Epidermal melanocyte (primary cell): ENCODE measurements at regions not wholly inside any gene's neighbourhood (a gene's known extent, or its start where the extent isn't known, plus 50 kb on each side); places are given as distances from the start of the nearest gene placed in this dataset.

ENCODE experiments used
- DNase-seq: peaks from one replicate; pipeline ENCODE4 v3.0.0; 2011; ENCODE audit warnings: low spot score; ENCODE audit not compliant: insufficient read length

DNA sequence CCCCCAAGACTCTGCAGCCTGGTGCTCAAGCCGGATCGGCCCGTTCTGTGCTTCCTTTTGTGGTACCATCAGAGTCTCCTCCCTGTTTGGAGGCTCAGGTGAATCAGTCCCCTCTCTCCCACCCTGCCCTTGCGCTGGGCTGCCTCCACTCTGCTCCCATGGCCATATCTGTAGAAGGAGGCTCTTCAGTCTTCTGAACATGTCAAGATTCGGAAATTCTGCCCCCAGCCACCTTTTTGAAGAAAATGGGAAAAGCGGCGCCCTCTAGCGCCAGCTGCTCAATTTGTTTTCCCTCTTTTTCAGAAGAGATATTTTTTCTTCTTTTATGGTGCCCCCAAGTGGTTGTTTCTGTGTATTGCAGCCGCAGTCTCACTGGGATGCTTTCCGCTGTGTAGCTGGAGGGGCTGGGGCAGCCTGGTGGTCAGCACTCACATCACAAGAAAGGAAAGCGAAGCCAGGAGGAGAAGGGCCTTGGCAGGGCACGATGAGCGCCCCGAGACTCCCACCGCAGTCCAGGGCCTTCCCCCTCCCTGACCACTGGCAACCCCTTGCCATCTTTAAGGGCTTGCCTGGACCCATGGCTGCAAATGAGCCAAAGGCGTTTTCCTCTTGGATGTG, 58.4 kb upstream of the CACNA1E start:
- no peak for DNase-seq

DNA sequence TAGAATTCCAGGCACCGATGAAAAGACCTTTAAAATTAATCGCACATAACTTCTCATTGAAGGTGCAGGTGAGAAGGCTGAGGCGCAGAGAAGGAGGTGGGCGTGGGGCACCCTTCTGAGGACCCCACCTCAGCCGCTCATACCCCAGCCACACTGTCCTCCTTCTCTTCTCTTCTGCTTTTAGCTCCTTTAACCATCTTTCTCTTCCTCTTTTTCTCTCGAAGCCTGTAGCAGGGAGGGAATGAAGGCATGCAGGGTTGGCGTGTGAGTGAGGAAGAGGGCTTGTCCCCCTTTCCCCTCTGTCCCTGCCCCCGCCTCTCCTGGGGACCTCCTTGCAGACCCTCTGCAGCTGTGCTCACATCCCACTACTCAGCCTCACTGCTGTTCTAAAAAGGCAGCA, 57.8 kb upstream of the CACNA1E start:
- DNase-seq, result no peak

DNA sequence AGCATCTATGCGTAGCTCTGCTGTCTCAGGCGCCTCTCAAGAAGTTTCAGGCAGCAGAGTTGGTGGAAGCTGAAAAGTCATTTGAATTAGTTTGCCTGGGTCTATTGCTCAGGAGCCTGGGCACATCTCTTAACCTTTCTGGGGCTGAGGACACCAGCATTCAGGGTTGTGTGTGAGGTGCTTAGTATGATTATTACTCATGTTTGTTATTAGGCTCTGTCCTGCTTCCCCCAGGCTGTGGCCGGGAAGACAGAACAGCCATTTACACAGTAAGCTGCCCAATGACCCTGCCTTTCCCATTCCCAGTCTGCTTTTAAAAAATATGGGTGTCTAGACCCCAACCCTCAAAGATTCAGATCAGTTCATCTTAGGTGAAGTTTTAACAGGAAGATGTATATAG, 53.9 kb upstream of the CACNA1E start:
- no peak for DNase-seq

DNA sequence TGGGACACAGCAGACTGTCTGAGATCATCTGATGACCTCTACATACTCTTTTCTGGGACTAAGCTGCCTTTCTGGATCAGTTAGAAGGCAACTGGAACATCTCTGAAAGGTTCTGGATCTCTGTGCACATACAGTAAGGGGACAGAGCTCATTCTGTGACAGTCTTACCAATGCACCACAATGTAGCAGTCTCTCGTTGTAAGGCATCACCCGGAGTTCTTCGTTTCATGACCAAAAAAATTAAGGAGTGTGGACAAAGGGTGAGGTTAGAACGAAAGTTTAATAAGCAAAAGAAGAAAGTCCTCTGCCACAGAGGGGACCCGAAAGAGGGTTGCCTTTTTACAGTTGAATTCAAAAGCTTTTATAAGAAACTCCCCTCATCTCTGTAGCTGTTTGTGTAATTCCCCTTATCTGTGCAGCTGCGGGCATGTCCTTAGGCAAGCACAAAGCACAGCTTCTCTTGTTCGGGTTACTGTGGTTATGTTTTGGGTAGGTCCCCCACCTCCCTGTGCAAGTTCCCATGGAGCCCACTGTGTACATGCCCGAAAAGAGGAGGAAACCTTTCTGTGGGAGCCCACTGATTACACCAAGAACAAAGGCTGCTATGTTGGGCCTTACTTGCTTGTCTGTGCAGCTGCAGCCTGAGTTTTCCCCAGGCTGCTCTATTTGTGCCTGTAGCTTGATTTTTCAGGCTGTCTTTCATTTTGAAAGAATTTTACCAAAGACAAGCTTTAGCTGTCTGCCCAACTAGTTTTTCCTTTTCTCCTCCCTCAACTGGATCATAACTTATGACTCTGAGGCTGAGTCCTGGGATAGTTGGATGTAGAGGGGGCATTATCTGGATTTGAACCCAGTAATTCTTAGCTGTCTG, 53.1 kb upstream of the CACNA1E start:
- no peak for DNase-seq
